Stimulated activated CD8-positive, alpha-beta memory T cell treated with anti-CD3 and anti-CD28 coated beads, Interleukin-15, amount 100 ng/mL, for 1 hour (primary cell): ENCODE measurements at regions not wholly inside any gene's neighbourhood (a gene's known extent, or its start where the extent isn't known, plus 50 kb on each side); places are given as distances from the start of the nearest gene placed in this dataset.

Experiments
- DNase-seq: peaks from one replicate; pipeline ENCODE4 v3.0.0-alpha.2; 2020; ENCODE audit warnings: low read depth

GRCh38 chr22:49302150-49302460 is 525.6 kb downstream of the BRD1 start:
- DNase-seq: no peak

GRCh38 chr22:49301398-49302149 is 526.1 kb downstream of the BRD1 start:
- no peak for DNase-seq

GRCh38 chr22:49300951-49301397 is 526.7 kb downstream of the BRD1 start:
- no peak for DNase-seq

- DNase-seq: no peak
These were observed 527.4 kb downstream of the BRD1 start for GRCh38 chr22:49300241-49300640.

- no peak for DNase-seq
These were observed 527.8 kb downstream of the BRD1 start for GRCh38 chr22:49299821-49300231.

GRCh38 chr22:49298834-49299750 is 528.6 kb downstream of the BRD1 start:
- DNase-seq: no peak

GRCh38 chr22:49297871-49298721 is 529.6 kb downstream of the BRD1 start:
- no peak for DNase-seq

- DNase-seq: no peak
These were observed 530.3 kb downstream of the BRD1 start for GRCh38 chr22:49297286-49297870.

GRCh38 chr22:49296561-49296960 is 531.1 kb downstream of the BRD1 start:
- DNase-seq: no peak

- DNase-seq: no peak
These were observed 531.7 kb downstream of the BRD1 start for GRCh38 chr22:49295851-49296560.

GRCh38 chr22:49295465-49295743 is 532.3 kb downstream of the BRD1 start:
- DNase-seq: no peak

- DNase-seq: no peak
These were observed 532.8 kb downstream of the BRD1 start for GRCh38 chr22:49294656-49295464.

GRCh38 chr22:49292909-49293308 is 534.8 kb downstream of the BRD1 start:
- DNase-seq: no peak

GRCh38 chr22:49291781-49292180 is 535.9 kb downstream of the BRD1 start:
- no peak for DNase-seq

GRCh38 chr22:49291169-49291568 is 536.5 kb downstream of the BRD1 start:
- DNase-seq: no peak

- DNase-seq: no peak
These were observed 537.0 kb downstream of the BRD1 start for GRCh38 chr22:49290711-49291110.

- DNase-seq: no peak
These were observed 537.6 kb downstream of the BRD1 start for GRCh38 chr22:49289822-49290679.

GRCh38 chr22:49286181-49286760 is 541.4 kb downstream of the BRD1 start:
- DNase-seq: no peak

- DNase-seq: no peak
These were observed 542.7 kb downstream of the BRD1 start for GRCh38 chr22:49284931-49285330.
